ENCODE measurements at regions not wholly inside any gene's neighbourhood (a gene's known extent, or its start where the extent isn't known, plus 50 kb on each side); places are given as distances from the start of the nearest gene placed in this dataset.

GRCh38 chr21:27190601-27191000, 223.7 kb upstream of the ADAMTS5 start:
- DNase-seq, result no peak

GRCh38 chr21:27189870-27190269, 223.0 kb upstream of the ADAMTS5 start:
- no peak for DNase-seq

- DNase-seq, result no peak
Measured at GRCh38 chr21:27173053-27173452, 206.2 kb upstream of the ADAMTS5 start.

- DNase-seq, result no peak
Measured at GRCh38 chr21:27171707-27172106, 204.8 kb upstream of the ADAMTS5 start.

- no peak for DNase-seq
Measured at GRCh38 chr21:27168084-27168483, 201.2 kb upstream of the ADAMTS5 start.

- DNase-seq, result no peak
Measured at GRCh38 chr21:27164208-27165177, 197.6 kb upstream of the ADAMTS5 start.

- no peak for DNase-seq
Measured at GRCh38 chr21:27158967-27159366, 192.1 kb upstream of the ADAMTS5 start.

GRCh38 chr21:27157097-27157496, 190.2 kb upstream of the ADAMTS5 start:
- no peak for DNase-seq

GRCh38 chr21:27156666-27157065, 189.8 kb upstream of the ADAMTS5 start:
- DNase-seq, result no peak

GRCh38 chr21:27155130-27155500, 188.2 kb upstream of the ADAMTS5 start:
- DNase-seq, result no peak

GRCh38 chr21:27154451-27155129, 187.7 kb upstream of the ADAMTS5 start:
- DNase-seq, result no peak

- no peak for DNase-seq
Measured at GRCh38 chr21:27152996-27153395, 186.1 kb upstream of the ADAMTS5 start.

- DNase-seq, result no peak
Measured at GRCh38 chr21:27149034-27149433, 182.1 kb upstream of the ADAMTS5 start.

GRCh38 chr21:27146268-27146667, 179.4 kb upstream of the ADAMTS5 start:
- DNase-seq, result no peak

- no peak for DNase-seq
Measured at GRCh38 chr21:27145134-27145798, 178.4 kb upstream of the ADAMTS5 start.

GRCh38 chr21:27143476-27143875, 176.6 kb upstream of the ADAMTS5 start:
- DNase-seq, result no peak

GRCh38 chr21:27139526-27139925, 172.6 kb upstream of the ADAMTS5 start:
- DNase-seq, result no peak

- DNase-seq, result no peak
Measured at GRCh38 chr21:27134516-27134915, 167.6 kb upstream of the ADAMTS5 start.

- DNase-seq, result no peak
Measured at GRCh38 chr21:27132266-27132665, 165.4 kb upstream of the ADAMTS5 start.

GRCh38 chr21:27130154-27130553, 163.3 kb upstream of the ADAMTS5 start:
- no peak for DNase-seq

GRCh38 chr21:27129694-27130093, 162.8 kb upstream of the ADAMTS5 start:
- DNase-seq, result no peak

GRCh38 chr21:27129215-27129614, 162.3 kb upstream of the ADAMTS5 start:
- no peak for DNase-seq

GRCh38 chr21:27126140-27126539, 159.3 kb upstream of the ADAMTS5 start:
- DNase-seq, result no peak

GRCh38 chr21:27122686-27123085, 155.8 kb upstream of the ADAMTS5 start:
- no peak for DNase-seq
